GM23338 (cell line): ENCODE measurements at regions not wholly inside any gene's neighbourhood (a gene's known extent, or its start where the extent isn't known, plus 50 kb on each side); places are given as distances from the start of the nearest gene placed in this dataset.

Experiments
- ATAC-seq: fragments of 200-7000 bp; cut with Tn5 transposase; 3 replicates; pipeline ENCODE4 v1.9.1; 2020
- DNase-seq: peaks from one replicate; pipeline ENCODE4 v3.0.0-alpha.2; 2015; ENCODE audit warnings: low spot score
- H2AFZ ChIP-seq: fragments of 200-600 bp; sonication (generic); 2 replicates; pipeline ENCODE4 v1.8.0; 2016; ENCODE audit warnings: antibody characterized with exemption, mild to moderate bottlenecking, moderate library complexity
- H3F3A ChIP-seq: fragments of 200-600 bp; sonication (generic); replicated peaks from 2 replicates; pipeline ENCODE4 v1.8.0; 2017; ENCODE audit warnings: antibody characterized with exemption, mixed run types, low read depth
- H3K27ac ChIP-seq: fragments of 200-600 bp; sonication (generic); 2 replicates; pipeline ENCODE4 v1.6.1; 2016; ENCODE audit warnings: low read depth
- H3K27me3 ChIP-seq: fragments of 200-600 bp; sonication (generic); 2 replicates; pipeline ENCODE4 v1.8.0; 2016; ENCODE audit warnings: mild to moderate bottlenecking, mixed run types, moderate library complexity; ENCODE audit not compliant: insufficient read depth
- H3K36me3 ChIP-seq: fragments of 200-600 bp; sonication (generic); 2 replicates; pipeline ENCODE4 v1.8.0; 2016; ENCODE audit warnings: mild to moderate bottlenecking; ENCODE audit not compliant: insufficient read depth
- H3K4me1 ChIP-seq: fragments of 200-600 bp; sonication (generic); 2 replicates; pipeline ENCODE4 v1.8.0; 2016; ENCODE audit warnings: mild to moderate bottlenecking, moderate library complexity; ENCODE audit not compliant: insufficient read depth
- H3K4me2 ChIP-seq: fragments of 200-600 bp; sonication (generic); 2 replicates; pipeline ENCODE4 v1.7.1; 2017; ENCODE audit warnings: mixed run types
- H3K4me3 ChIP-seq: fragments of 200-600 bp; sonication (generic); 2 replicates; pipeline ENCODE4 v1.6.1; 2016; ENCODE audit warnings: mixed run types
- H3K79me2 ChIP-seq: fragments of 200-600 bp; sonication (generic); replicated peaks from 2 replicates; pipeline ENCODE4 v1.8.0; 2017; ENCODE audit warnings: mild to moderate bottlenecking; ENCODE audit not compliant: insufficient read depth
- H3K9me2 ChIP-seq: fragments of 200-600 bp; sonication (generic); 2 replicates; pipeline ENCODE4 v1.8.0; 2017; ENCODE audit not compliant: insufficient read depth
- H4K20me1 ChIP-seq: fragments of 200-600 bp; sonication (generic); replicated peaks from 2 replicates; pipeline ENCODE4 v1.8.0; 2017; ENCODE audit warnings: mild to moderate bottlenecking; ENCODE audit not compliant: insufficient read depth
- H3K27ac Mint-ChIP-seq: 2 replicates; pipeline ENCODE4 v1.8.0; 2020; ENCODE audit warnings: inconsistent platforms, mild to moderate bottlenecking, moderate library complexity, mixed read lengths
- H3K27me3 Mint-ChIP-seq: 3 replicates; pipeline ENCODE4 v1.8.0; 2022; ENCODE audit warnings: low read depth, mild to moderate bottlenecking, moderate library complexity, mixed read lengths, inconsistent platforms; ENCODE audit not compliant: insufficient read depth, poor library complexity
- H3K36me3 Mint-ChIP-seq: 3 replicates; pipeline ENCODE4 v1.8.0; 2021; ENCODE audit warnings: low read depth, mild to moderate bottlenecking, inconsistent platforms, moderate library complexity, mixed read lengths
- H3K4me1 Mint-ChIP-seq: 3 replicates; pipeline ENCODE4 v1.8.0; 2020; ENCODE audit warnings: mild to moderate bottlenecking, inconsistent platforms, mixed read lengths
- H3K4me3 Mint-ChIP-seq: 3 replicates; pipeline ENCODE4 v1.8.0; 2021; ENCODE audit warnings: moderate library complexity, mild to moderate bottlenecking, inconsistent platforms, mixed read lengths
- H3K9me3 Mint-ChIP-seq: 3 replicates; pipeline ENCODE4 v1.8.0; 2020; ENCODE audit warnings: moderate library complexity, mild to moderate bottlenecking, inconsistent platforms, mixed read lengths
- CREB1 ChIP-seq: fragments of 250-450 bp; sonication (Bioruptor Pico); IDR thresholded peaks from 2 replicates; pipeline ENCODE4 v1.5.0; 2020; ENCODE audit warnings: low read depth, mild to moderate bottlenecking, moderate library complexity
- EZH2 ChIP-seq: fragments of 200-600 bp; sonication (generic); IDR thresholded peaks from one replicate; pipeline ENCODE4 v1.8.0; 2017; ENCODE audit warnings: antibody characterized with exemption, mild to moderate bottlenecking, low read depth; ENCODE audit not compliant: unreplicated experiment
- JUNB ChIP-seq: IDR thresholded peaks from one replicate; pipeline ENCODE4 v1.6.1; 2016; ENCODE audit warnings: antibody characterized with exemption; ENCODE audit not compliant: unreplicated experiment
- NANOG ChIP-seq: IDR thresholded peaks from 2 replicates; pipeline ENCODE4 v1.6.1; 2016; ENCODE audit warnings: antibody characterized with exemption, borderline replicate concordance
- POLR2AphosphoS5 ChIP-seq: IDR thresholded peaks from 2 replicates; pipeline ENCODE4 v1.6.1; 2016; ENCODE audit warnings: antibody characterized with exemption, low read depth
- STAT1 ChIP-seq: IDR thresholded peaks from one replicate; pipeline ENCODE4 v1.6.1; 2016; ENCODE audit warnings: antibody characterized with exemption; ENCODE audit not compliant: unreplicated experiment
- ZNF114 ChIP-seq: fragments of 250-450 bp; sonication (Bioruptor Pico); IDR thresholded peaks from 2 replicates; pipeline ENCODE4 v1.5.0; 2020; ENCODE audit warnings: mild to moderate bottlenecking, moderate library complexity
- ZNF331 ChIP-seq: fragments of 250-450 bp; sonication (Bioruptor Pico); IDR thresholded peaks from 2 replicates; pipeline ENCODE4 v1.5.0; 2020; ENCODE audit warnings: low read depth, mild to moderate bottlenecking, moderate library complexity
- TF ChIP-seq, protein P1 (sequence below), 2 experiments: fragments of 200-600 bp in 1 of 2; sonication (generic) in 1 of 2; conservative IDR thresholded peaks; 2 replicates each; pipeline versions ENCODE4 v1.5.1 to v1.6.1; 2016 to 2017; ENCODE audit warnings: antibody characterized with exemption in 2 of 2, low read depth in 2 of 2, mild to moderate bottlenecking in 2 of 2, moderate library complexity in 1 of 2
- TF ChIP-seq, protein P2 (sequence below): IDR thresholded peaks from 2 replicates; pipeline ENCODE4 v1.6.1; 2016; ENCODE audit warnings: antibody characterized with exemption
- TF ChIP-seq, protein P3 (sequence below): fragments of 250-450 bp; sonication (Bioruptor Pico); IDR thresholded peaks from 2 replicates; pipeline ENCODE4 v1.5.0; 2020; ENCODE audit warnings: mild to moderate bottlenecking, moderate library complexity
- TF ChIP-seq, protein P4 (sequence below): IDR thresholded peaks from one replicate; pipeline ENCODE4 v1.6.1; 2018; ENCODE audit warnings: antibody characterized with exemption; ENCODE audit not compliant: unreplicated experiment

DNA sequence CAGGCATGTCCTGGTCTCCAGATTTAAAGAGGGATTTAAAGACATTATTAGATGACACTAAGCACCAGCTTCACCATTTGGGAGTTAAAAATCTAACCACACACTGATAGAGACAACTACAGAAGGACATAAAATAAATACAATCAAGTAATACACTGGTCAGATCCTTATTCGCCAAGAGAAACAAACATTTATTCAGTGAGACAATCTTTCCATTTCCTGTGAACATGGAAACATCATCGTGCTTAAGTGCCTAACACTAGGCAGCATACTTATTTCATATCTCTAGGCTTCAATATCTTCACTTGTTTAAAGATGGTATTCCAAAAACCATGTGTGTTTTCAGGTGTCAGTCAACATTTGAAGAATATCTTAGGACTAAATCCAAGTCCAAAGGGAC, 103.6 kb downstream of the AREG start:
- Histone ChIP-seq H2AFZ (no peak overlapping the region), H3K27ac (no peak overlapping the region), H3K79me2 (no peaks in the 10 kb centered on the region), H3K27me3 (no peaks in the 10 kb centered on the region), H4K20me1 (no peaks in the 10 kb centered on the region), H3K9me2 (no peaks in the 10 kb centered on the region), H3F3A (no peaks in the 10 kb centered on the region), H3K36me3 (no peaks in the 10 kb centered on the region), H3K4me2 (no peak overlapping the region), H3K4me1 (peaks cover 24% of the 10 kb centered on the region), H3K4me3 (no peak overlapping the region)
- H3K4me3 Mint-ChIP-seq: no peak overlapping the region
- H3K27me3 Mint-ChIP-seq: no peaks in the 10 kb centered on the region
- no peak for ATAC-seq
- no peaks in the 10 kb centered on the region for H3K9me3 Mint-ChIP-seq
- H3K36me3 Mint-ChIP-seq: no peaks in the 10 kb centered on the region
- no peak for DNase-seq
- TF ChIP-seq ZNF114 (CRISPR knock-in tag): no peak
- TF ChIP-seq CREB1 (CRISPR knock-in tag): no peak
- no peak for TF ChIP-seq ZNF331 (CRISPR knock-in tag)
- TF ChIP-seq, protein P1, sequence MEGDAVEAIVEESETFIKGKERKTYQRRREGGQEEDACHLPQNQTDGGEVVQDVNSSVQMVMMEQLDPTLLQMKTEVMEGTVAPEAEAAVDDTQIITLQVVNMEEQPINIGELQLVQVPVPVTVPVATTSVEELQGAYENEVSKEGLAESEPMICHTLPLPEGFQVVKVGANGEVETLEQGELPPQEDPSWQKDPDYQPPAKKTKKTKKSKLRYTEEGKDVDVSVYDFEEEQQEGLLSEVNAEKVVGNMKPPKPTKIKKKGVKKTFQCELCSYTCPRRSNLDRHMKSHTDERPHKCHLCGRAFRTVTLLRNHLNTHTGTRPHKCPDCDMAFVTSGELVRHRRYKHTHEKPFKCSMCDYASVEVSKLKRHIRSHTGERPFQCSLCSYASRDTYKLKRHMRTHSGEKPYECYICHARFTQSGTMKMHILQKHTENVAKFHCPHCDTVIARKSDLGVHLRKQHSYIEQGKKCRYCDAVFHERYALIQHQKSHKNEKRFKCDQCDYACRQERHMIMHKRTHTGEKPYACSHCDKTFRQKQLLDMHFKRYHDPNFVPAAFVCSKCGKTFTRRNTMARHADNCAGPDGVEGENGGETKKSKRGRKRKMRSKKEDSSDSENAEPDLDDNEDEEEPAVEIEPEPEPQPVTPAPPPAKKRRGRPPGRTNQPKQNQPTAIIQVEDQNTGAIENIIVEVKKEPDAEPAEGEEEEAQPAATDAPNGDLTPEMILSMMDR (conservative IDR thresholded peaks at IDR 0.05; ENCODE audit: low read depth in 2 of 2): no peak
- no peak for TF ChIP-seq POLR2AphosphoS5
- TF ChIP-seq, protein P2, sequence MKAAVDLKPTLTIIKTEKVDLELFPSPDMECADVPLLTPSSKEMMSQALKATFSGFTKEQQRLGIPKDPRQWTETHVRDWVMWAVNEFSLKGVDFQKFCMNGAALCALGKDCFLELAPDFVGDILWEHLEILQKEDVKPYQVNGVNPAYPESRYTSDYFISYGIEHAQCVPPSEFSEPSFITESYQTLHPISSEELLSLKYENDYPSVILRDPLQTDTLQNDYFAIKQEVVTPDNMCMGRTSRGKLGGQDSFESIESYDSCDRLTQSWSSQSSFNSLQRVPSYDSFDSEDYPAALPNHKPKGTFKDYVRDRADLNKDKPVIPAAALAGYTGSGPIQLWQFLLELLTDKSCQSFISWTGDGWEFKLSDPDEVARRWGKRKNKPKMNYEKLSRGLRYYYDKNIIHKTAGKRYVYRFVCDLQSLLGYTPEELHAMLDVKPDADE: no peak
- no peak for TF ChIP-seq EZH2
- TF ChIP-seq, protein P3, sequence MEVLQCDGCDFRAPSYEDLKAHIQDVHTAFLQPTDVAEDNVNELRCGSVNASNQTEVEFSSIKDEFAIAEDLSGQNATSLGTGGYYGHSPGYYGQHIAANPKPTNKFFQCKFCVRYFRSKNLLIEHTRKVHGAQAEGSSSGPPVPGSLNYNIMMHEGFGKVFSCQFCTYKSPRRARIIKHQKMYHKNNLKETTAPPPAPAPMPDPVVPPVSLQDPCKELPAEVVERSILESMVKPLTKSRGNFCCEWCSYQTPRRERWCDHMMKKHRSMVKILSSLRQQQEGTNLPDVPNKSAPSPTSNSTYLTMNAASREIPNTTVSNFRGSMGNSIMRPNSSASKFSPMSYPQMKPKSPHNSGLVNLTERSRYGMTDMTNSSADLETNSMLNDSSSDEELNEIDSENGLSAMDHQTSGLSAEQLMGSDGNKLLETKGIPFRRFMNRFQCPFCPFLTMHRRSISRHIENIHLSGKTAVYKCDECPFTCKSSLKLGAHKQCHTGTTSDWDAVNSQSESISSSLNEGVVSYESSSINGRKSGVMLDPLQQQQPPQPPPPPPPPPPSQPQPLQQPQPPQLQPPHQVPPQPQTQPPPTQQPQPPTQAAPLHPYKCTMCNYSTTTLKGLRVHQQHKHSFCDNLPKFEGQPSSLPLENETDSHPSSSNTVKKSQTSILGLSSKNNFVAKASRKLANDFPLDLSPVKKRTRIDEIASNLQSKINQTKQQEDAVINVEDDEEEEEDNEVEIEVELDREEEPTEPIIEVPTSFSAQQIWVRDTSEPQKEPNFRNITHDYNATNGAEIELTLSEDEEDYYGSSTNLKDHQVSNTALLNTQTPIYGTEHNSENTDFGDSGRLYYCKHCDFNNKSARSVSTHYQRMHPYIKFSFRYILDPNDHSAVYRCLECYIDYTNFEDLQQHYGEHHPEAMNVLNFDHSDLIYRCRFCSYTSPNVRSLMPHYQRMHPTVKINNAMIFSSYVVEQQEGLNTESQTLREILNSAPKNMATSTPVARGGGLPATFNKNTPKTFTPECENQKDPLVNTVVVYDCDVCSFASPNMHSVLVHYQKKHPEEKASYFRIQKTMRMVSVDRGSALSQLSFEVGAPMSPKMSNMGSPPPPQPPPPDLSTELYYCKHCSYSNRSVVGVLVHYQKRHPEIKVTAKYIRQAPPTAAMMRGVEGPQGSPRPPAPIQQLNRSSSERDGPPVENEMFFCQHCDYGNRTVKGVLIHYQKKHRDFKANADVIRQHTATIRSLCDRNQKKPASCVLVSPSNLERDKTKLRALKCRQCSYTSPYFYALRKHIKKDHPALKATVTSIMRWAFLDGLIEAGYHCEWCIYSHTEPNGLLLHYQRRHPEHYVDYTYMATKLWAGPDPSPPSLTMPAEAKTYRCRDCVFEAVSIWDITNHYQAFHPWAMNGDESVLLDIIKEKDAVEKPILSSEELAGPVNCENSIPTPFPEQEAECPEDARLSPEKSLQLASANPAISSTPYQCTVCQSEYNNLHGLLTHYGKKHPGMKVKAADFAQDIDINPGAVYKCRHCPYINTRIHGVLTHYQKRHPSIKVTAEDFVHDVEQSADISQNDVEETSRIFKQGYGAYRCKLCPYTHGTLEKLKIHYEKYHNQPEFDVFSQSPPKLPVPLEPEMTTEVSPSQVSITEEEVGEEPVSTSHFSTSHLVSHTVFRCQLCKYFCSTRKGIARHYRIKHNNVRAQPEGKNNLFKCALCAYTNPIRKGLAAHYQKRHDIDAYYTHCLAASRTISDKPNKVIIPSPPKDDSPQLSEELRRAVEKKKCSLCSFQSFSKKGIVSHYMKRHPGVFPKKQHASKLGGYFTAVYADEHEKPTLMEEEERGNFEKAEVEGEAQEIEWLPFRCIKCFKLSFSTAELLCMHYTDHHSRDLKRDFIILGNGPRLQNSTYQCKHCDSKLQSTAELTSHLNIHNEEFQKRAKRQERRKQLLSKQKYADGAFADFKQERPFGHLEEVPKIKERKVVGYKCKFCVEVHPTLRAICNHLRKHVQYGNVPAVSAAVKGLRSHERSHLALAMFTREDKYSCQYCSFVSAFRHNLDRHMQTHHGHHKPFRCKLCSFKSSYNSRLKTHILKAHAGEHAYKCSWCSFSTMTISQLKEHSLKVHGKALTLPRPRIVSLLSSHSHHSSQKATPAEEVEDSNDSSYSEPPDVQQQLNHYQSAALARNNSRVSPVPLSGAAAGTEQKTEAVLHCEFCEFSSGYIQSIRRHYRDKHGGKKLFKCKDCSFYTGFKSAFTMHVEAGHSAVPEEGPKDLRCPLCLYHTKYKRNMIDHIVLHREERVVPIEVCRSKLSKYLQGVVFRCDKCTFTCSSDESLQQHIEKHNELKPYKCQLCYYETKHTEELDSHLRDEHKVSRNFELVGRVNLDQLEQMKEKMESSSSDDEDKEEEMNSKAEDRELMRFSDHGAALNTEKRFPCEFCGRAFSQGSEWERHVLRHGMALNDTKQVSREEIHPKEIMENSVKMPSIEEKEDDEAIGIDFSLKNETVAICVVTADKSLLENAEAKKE (CRISPR knock-in tag): no peak
- TF ChIP-seq STAT1: no peak
- TF ChIP-seq NANOG: no peak
- TF ChIP-seq, protein P4, sequence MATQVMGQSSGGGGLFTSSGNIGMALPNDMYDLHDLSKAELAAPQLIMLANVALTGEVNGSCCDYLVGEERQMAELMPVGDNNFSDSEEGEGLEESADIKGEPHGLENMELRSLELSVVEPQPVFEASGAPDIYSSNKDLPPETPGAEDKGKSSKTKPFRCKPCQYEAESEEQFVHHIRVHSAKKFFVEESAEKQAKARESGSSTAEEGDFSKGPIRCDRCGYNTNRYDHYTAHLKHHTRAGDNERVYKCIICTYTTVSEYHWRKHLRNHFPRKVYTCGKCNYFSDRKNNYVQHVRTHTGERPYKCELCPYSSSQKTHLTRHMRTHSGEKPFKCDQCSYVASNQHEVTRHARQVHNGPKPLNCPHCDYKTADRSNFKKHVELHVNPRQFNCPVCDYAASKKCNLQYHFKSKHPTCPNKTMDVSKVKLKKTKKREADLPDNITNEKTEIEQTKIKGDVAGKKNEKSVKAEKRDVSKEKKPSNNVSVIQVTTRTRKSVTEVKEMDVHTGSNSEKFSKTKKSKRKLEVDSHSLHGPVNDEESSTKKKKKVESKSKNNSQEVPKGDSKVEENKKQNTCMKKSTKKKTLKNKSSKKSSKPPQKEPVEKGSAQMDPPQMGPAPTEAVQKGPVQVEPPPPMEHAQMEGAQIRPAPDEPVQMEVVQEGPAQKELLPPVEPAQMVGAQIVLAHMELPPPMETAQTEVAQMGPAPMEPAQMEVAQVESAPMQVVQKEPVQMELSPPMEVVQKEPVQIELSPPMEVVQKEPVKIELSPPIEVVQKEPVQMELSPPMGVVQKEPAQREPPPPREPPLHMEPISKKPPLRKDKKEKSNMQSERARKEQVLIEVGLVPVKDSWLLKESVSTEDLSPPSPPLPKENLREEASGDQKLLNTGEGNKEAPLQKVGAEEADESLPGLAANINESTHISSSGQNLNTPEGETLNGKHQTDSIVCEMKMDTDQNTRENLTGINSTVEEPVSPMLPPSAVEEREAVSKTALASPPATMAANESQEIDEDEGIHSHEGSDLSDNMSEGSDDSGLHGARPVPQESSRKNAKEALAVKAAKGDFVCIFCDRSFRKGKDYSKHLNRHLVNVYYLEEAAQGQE: no peak
- TF ChIP-seq JUNB: no peak
- H3K27ac Mint-ChIP-seq: no peak overlapping the region
- peaks cover 10% of the 10 kb centered on the region for H3K4me1 Mint-ChIP-seq
